ENCODE measurements at regions not wholly inside any gene's neighbourhood (a gene's known extent, or its start where the extent isn't known, plus 50 kb on each side); places are given as distances from the start of the nearest gene placed in this dataset.

DNA sequence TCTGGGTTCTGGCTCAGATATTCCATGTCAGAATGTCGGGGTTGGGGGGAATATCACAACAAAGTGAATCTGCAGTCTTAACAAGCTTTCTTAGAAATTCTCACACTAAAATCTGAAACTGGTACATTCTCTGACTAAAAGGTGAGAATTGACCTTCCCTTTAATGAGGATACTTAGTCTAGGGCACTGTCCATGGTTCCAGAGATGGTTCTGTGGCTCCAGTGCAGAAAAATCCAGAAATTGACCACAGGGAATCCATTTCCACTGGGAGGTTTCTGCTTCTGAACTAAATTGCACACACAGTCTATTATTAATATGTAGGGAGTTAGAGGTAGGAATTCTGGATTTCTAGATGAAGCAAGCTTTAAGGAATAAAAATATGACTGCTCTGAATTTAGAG is 171.6 kb upstream of the OBI1 start:
- no peak for TF ChIP-seq CTCF (IDR thresholded peaks at IDR 0.05; ENCODE audit: insufficient read depth, low read length, severe bottlenecking)
- FAIRE-seq (no peak), DNase-seq (ENCODE audit: low read depth) (no peak)
- Histone ChIP-seq H3K36me3 (ENCODE audit: control insufficient read depth, insufficient read depth, low read length) (no peaks in the 10 kb centered on the region), H3K4me3 (ENCODE audit: low read depth, low read length) (no peak overlapping the region), H3K27me3 (ENCODE audit: control insufficient read depth, insufficient read depth, low read length) (no peaks in the 10 kb centered on the region)

GRCh38 chr13:78829821-78830220 is 170.9 kb upstream of the OBI1 start:
- no peaks in the 10 kb centered on the region for H3K36me3 ChIP-seq (ENCODE audit: control insufficient read depth, insufficient read depth, low read length)
- DNase-seq (ENCODE audit: low read depth) (no peak), FAIRE-seq (no peak)
- H3K27me3 ChIP-seq (ENCODE audit: control insufficient read depth, insufficient read depth, low read length): no peaks in the 10 kb centered on the region
- no peak overlapping the region for H3K4me3 ChIP-seq (ENCODE audit: low read depth, low read length)
- no peak for TF ChIP-seq CTCF (IDR thresholded peaks at IDR 0.05; ENCODE audit: insufficient read depth, low read length, severe bottlenecking)

DNA sequence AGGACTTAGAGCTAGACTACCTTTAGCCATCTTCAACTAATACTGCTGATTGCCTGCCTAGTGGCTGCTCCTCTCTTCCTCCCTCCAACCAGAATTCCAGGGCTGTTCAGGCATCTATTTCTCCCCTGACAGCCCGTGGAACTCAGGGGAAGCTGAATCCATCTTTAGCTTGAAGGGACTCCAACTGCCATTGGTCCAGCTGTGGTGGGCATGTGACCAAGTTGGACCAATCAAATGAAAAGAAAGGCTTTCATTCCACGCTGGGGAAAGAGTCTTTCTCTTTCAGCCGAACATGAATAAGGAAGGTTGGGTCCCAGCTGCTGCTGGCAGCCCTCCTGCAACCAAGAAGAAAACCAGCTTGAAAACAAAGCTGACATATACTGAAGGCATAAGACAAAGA is 168.5 kb upstream of the OBI1 start:
- H3K4me3 ChIP-seq (ENCODE audit: low read depth, low read length): no peak overlapping the region
- H3K27me3 ChIP-seq (ENCODE audit: control insufficient read depth, insufficient read depth, low read length): no peaks in the 10 kb centered on the region
- TF ChIP-seq CTCF (IDR thresholded peaks at IDR 0.05; ENCODE audit: insufficient read depth, low read length, severe bottlenecking): no peak
- FAIRE-seq (no peak), DNase-seq (ENCODE audit: low read depth) (no peak)
- H3K36me3 ChIP-seq (ENCODE audit: control insufficient read depth, insufficient read depth, low read length): no peaks in the 10 kb centered on the region

- Histone ChIP-seq H3K36me3 (ENCODE audit: control insufficient read depth, insufficient read depth, low read length) (no peaks in the 10 kb centered on the region), H3K27me3 (ENCODE audit: control insufficient read depth, insufficient read depth, low read length) (no peaks in the 10 kb centered on the region), H3K4me3 (ENCODE audit: low read depth, low read length) (no peak overlapping the region)
- TF ChIP-seq CTCF (IDR thresholded peaks at IDR 0.05; ENCODE audit: insufficient read depth, low read length, severe bottlenecking): no peak
- DNase-seq (ENCODE audit: low read depth) (no peak), FAIRE-seq (no peak)
Measured at GRCh38 chr13:78826936-78827335, 168.0 kb upstream of the OBI1 start.

DNA sequence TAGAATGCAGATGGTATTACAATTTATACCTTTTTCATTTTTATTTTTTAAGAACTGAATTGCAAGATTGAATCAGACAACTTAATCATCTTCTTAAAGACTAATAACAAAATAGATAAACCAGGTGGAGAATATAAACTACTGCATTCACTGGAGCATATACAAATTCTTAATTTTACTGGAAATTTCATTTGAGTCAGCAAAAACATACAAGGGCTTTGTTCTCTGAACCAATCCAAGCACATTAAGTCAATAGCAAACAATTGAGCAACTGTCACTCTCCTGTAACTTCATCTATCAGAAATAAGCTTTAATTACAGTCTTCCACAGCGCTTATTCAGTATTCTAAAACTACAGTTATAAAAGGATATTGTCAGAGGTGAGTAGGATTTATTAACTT is 167.4 kb upstream of the OBI1 start:
- Histone ChIP-seq H3K4me3 (ENCODE audit: low read depth, low read length) (no peak overlapping the region), H3K27me3 (ENCODE audit: control insufficient read depth, insufficient read depth, low read length) (no peaks in the 10 kb centered on the region), H3K36me3 (ENCODE audit: control insufficient read depth, insufficient read depth, low read length) (no peaks in the 10 kb centered on the region)
- TF ChIP-seq CTCF (IDR thresholded peaks at IDR 0.05; ENCODE audit: insufficient read depth, low read length, severe bottlenecking): no peak
- no peak for FAIRE-seq
- no peak for DNase-seq (ENCODE audit: low read depth)

- no peak for TF ChIP-seq CTCF (IDR thresholded peaks at IDR 0.05; ENCODE audit: insufficient read depth, low read length, severe bottlenecking)
- no peak for FAIRE-seq
Measured at GRCh38 chr13:78820541-78820940, 161.6 kb upstream of the OBI1 start.

More at GRCh38 chr13:78820541-78820940, 161.6 kb upstream of the OBI1 start:
- no peaks in the 10 kb centered on the region for H3K36me3 ChIP-seq (ENCODE audit: control insufficient read depth, insufficient read depth, low read length)
- H3K4me3 ChIP-seq (ENCODE audit: low read depth, low read length): no peak overlapping the region
- no peak for DNase-seq (ENCODE audit: low read depth)
- no peaks in the 10 kb centered on the region for H3K27me3 ChIP-seq (ENCODE audit: control insufficient read depth, insufficient read depth, low read length)

Data from bronchial epithelial cell (primary cell).